Right lung (tissue), 2 donors: ENCODE measurements at regions not wholly inside any gene's neighbourhood (a gene's known extent, or its start where the extent isn't known, plus 50 kb on each side); places are given as distances from the start of the nearest gene placed in this dataset.

Experiments used
- DNase-seq, 2 donors: peaks; one replicate each; pipeline ENCODE4 v3.0.0-alpha.2; 2013

- DNase-seq: no peak
Measured at GRCh38 chr2:513981-514706, 163.1 kb downstream of the TMEM18 start.

GRCh38 chr2:510839-511238 is 166.4 kb downstream of the TMEM18 start:
- DNase-seq: no peak

- no peak for DNase-seq
Measured at GRCh38 chr2:509888-510287, 167.3 kb downstream of the TMEM18 start.

GRCh38 chr2:508121-508520 is 169.1 kb downstream of the TMEM18 start:
- DNase-seq: no peak

GRCh38 chr2:506866-507265 is 170.3 kb downstream of the TMEM18 start:
- no peak for DNase-seq

- peak; percentile 64 to 71 for DNase-seq
Measured at GRCh38 chr2:506451-506850, 170.8 kb downstream of the TMEM18 start.

- DNase-seq: no peak
Measured at GRCh38 chr2:505941-506340, 171.3 kb downstream of the TMEM18 start.

GRCh38 chr2:503288-503999 is 173.8 kb downstream of the TMEM18 start:
- no peak for DNase-seq

GRCh38 chr2:502831-503230 is 174.4 kb downstream of the TMEM18 start:
- no peak for DNase-seq

- DNase-seq: no peak
Measured at GRCh38 chr2:501667-502066, 175.5 kb downstream of the TMEM18 start.

- no peak for DNase-seq
Measured at GRCh38 chr2:501130-501529, 176.1 kb downstream of the TMEM18 start.

GRCh38 chr2:499726-500125 is 177.5 kb downstream of the TMEM18 start:
- no peak for DNase-seq

- no peak for DNase-seq
Measured at GRCh38 chr2:498493-499178, 178.6 kb downstream of the TMEM18 start.

GRCh38 chr2:497770-498492 is 179.3 kb downstream of the TMEM18 start:
- no peak for DNase-seq

- DNase-seq: no peak
Measured at GRCh38 chr2:496729-497128, 180.5 kb downstream of the TMEM18 start.

- no peak for DNase-seq
Measured at GRCh38 chr2:495745-496275, 181.4 kb downstream of the TMEM18 start.

GRCh38 chr2:494853-495252 is 182.4 kb downstream of the TMEM18 start:
- DNase-seq: no peak

- DNase-seq: no peak
Measured at GRCh38 chr2:493228-493627, 184.0 kb downstream of the TMEM18 start.

GRCh38 chr2:492178-492577 is 185.0 kb downstream of the TMEM18 start:
- DNase-seq: no peak

- no peak for DNase-seq
Measured at GRCh38 chr2:489838-490237, 187.4 kb downstream of the TMEM18 start.

GRCh38 chr2:489084-489483 is 188.1 kb downstream of the TMEM18 start:
- DNase-seq: no peak
